MCF 10A (cell line): ENCODE measurements at regions not wholly inside any gene's neighbourhood (a gene's known extent, or its start where the extent isn't known, plus 50 kb on each side); places are given as distances from the start of the nearest gene placed in this dataset.

Source experiments
- BruUV-seq: library from RNA; stranded (reverse); fragments of 400-500 nt; replicated peaks from 2 replicates; lab custom pipeline; 2021; lab: Mats Ljungman, UMichigan
- CTCF ChIA-PET: fragments of 300-600 bp; sonication (Branson Sonifier 250); formaldehyde crosslinking; extraction: SDS; loops from one replicate; lab custom pipeline; 2021; ENCODE audit warnings: antibody characterized with exemption, inconsistent platforms; lab: Yijun Ruan, JAX
- POLR2A ChIA-PET: fragments of 300-600, 350-650 bp; sonication (Branson Sonifier 250); formaldehyde crosslinking; extraction: SDS; loops from one replicate; lab custom pipeline; 2020; ENCODE audit warnings: antibody characterized with exemption, inconsistent platforms; lab: Yijun Ruan, JAX
- DNase-seq: peaks from one replicate; pipeline ENCODE4 v3.0.0-alpha.2; 2018; ENCODE audit not compliant: unreplicated experiment
- H3K27ac Mint-ChIP-seq: one replicate; pipeline ENCODE4 v1.8.0; 2022; ENCODE audit warnings: mild to moderate bottlenecking, low read depth, mixed read lengths; ENCODE audit not compliant: unreplicated experiment
- H3K27me3 Mint-ChIP-seq: one replicate; pipeline ENCODE4 v1.8.0; 2022; ENCODE audit warnings: mixed read lengths; ENCODE audit not compliant: insufficient read depth, unreplicated experiment
- H3K36me3 Mint-ChIP-seq: one replicate; pipeline ENCODE4 v1.8.0; 2022; ENCODE audit warnings: mild to moderate bottlenecking, moderate library complexity, mixed read lengths; ENCODE audit not compliant: insufficient read depth, unreplicated experiment
- H3K4me1 Mint-ChIP-seq: one replicate; pipeline ENCODE4 v1.8.0; 2022; ENCODE audit warnings: mixed read lengths; ENCODE audit not compliant: insufficient read depth, unreplicated experiment
- H3K4me3 Mint-ChIP-seq: one replicate; pipeline ENCODE4 v1.8.0; 2022; ENCODE audit warnings: mild to moderate bottlenecking, moderate library complexity, mixed read lengths; ENCODE audit not compliant: unreplicated experiment
- H3K9me3 Mint-ChIP-seq: one replicate; pipeline ENCODE4 v1.8.0; 2022; ENCODE audit warnings: mixed read lengths; ENCODE audit not compliant: unreplicated experiment
- CTCF ChIP-seq: fragments of 200-600 bp; IDR thresholded peaks from one replicate; pipeline ENCODE4 v1.8.0; 2022; ENCODE audit warnings: antibody characterized with exemption, mild to moderate bottlenecking; ENCODE audit not compliant: unreplicated experiment
- intact Hi-C: fragments of 100-400 bp; cut with micrococcal nuclease; formaldehyde crosslinking; loops from 2 replicates; pipeline ENCODE4 v1.14.1; 2022

GRCh38 chr9:88320748-88321415 is 67.4 kb upstream of the SPIN1 start:
- ChIA-PET POLR2A (interaction anchor here (0.7 kb wide), 1 partner anchor 729 kb away, joined by 3 read pairs; no protein-coding TSS in a partner anchor), CTCF (interaction anchor here (0.7 kb wide), 1 partner anchor 132 kb away, joined by 5 read pairs; no protein-coding TSS in a partner anchor)

GRCh38 chr9:88319936-88320747 is 68.1 kb upstream of the SPIN1 start:
- H3K9me3 Mint-ChIP-seq = no peaks in the 10 kb centered on the region
- no peak overlapping the region for H3K27ac Mint-ChIP-seq
- DNase-seq = no peak
- H3K4me1 Mint-ChIP-seq = no peaks in the 10 kb centered on the region
- intact Hi-C loops = no loop called here
- no peaks in the 10 kb centered on the region for H3K36me3 Mint-ChIP-seq
- no peak overlapping the region for H3K4me3 Mint-ChIP-seq
- no peak for TF ChIP-seq CTCF
- CTCF ChIA-PET = no interaction called here
- H3K27me3 Mint-ChIP-seq = no peaks in the 10 kb centered on the region
- BruUV-seq = no TSS peak
- POLR2A ChIA-PET = interaction anchor here (0.7 kb wide), 1 partner anchor 728 kb away, joined by 3 read pairs; no protein-coding TSS in a partner anchor

More at GRCh38 chr9:88320748-88321415, 67.4 kb upstream of the SPIN1 start:
- no peak for DNase-seq
- Mint-ChIP-seq H3K9me3 (no peaks in the 10 kb centered on the region), H3K4me1 (no peaks in the 10 kb centered on the region), H3K27me3 (no peaks in the 10 kb centered on the region), H3K36me3 (no peaks in the 10 kb centered on the region), H3K4me3 (no peak overlapping the region), H3K27ac (no peak overlapping the region)
- no TSS peak for BruUV-seq
- no peak for TF ChIP-seq CTCF
- intact Hi-C loops = no loop called here

- CTCF ChIA-PET = no interaction called here
- Mint-ChIP-seq H3K36me3 (no peaks in the 10 kb centered on the region), H3K9me3 (no peaks in the 10 kb centered on the region), H3K4me3 (no peak overlapping the region), H3K4me1 (peaks cover 5% of the 10 kb centered on the region), H3K27me3 (no peaks in the 10 kb centered on the region), H3K27ac (no peak overlapping the region)
- POLR2A ChIA-PET = no interaction called here
- DNase-seq = no peak
- intact Hi-C loops = no loop called here
- TF ChIP-seq CTCF = no peak
- no TSS peak for BruUV-seq
Observed at GRCh38 chr9:88313364-88314220, 74.7 kb upstream of the SPIN1 start.
